Epithelial cell of esophagus (primary cell): ENCODE measurements at regions not wholly inside any gene's neighbourhood (a gene's known extent, or its start where the extent isn't known, plus 50 kb on each side); places are given as distances from the start of the nearest gene placed in this dataset.

ENCODE experiments used
- DNase-seq: peaks from one replicate; pipeline ENCODE4 v3.0.0; 2010; ENCODE audit warnings: low read depth
- H3K4me3 ChIP-seq: 2 replicates; pipeline ENCODE4 v1.5.1; 2011; ENCODE audit warnings: mild to moderate bottlenecking, low read length, control low read depth
- TF ChIP-seq, protein P1 (sequence below): IDR thresholded peaks from 2 replicates; pipeline ENCODE4 v1.5.1; 2011; ENCODE audit warnings: low read depth, mild to moderate bottlenecking, low read length, control low read depth, inconsistent platforms; ENCODE audit not compliant: insufficient read depth; ENCODE audit errors: missing control alignments

DNA sequence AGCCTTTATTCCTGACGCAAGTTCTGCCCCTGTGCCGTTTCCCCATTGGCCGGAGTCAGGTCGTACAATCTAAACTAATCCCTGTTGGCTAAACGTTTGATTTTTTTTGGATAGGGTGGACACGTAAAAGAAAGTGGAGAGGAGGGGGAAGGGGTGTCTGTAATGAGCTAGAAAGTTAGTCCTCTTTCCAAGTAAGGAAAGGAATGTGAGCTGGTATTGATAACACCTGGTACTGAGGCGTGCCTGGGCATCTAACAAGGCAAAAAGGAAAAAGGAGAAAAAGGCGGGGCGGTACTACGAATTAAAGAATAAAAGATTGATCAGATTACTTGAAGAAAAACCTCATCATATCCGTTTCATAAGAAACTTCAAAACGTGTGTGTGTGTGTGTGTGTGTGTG is 665.2 kb downstream of the ANXA1 start:
- TF ChIP-seq, protein P1, sequence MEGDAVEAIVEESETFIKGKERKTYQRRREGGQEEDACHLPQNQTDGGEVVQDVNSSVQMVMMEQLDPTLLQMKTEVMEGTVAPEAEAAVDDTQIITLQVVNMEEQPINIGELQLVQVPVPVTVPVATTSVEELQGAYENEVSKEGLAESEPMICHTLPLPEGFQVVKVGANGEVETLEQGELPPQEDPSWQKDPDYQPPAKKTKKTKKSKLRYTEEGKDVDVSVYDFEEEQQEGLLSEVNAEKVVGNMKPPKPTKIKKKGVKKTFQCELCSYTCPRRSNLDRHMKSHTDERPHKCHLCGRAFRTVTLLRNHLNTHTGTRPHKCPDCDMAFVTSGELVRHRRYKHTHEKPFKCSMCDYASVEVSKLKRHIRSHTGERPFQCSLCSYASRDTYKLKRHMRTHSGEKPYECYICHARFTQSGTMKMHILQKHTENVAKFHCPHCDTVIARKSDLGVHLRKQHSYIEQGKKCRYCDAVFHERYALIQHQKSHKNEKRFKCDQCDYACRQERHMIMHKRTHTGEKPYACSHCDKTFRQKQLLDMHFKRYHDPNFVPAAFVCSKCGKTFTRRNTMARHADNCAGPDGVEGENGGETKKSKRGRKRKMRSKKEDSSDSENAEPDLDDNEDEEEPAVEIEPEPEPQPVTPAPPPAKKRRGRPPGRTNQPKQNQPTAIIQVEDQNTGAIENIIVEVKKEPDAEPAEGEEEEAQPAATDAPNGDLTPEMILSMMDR, result no peak
- peak; percentile 39 for DNase-seq
- H3K4me3 ChIP-seq, result no peak overlapping the region

DNA sequence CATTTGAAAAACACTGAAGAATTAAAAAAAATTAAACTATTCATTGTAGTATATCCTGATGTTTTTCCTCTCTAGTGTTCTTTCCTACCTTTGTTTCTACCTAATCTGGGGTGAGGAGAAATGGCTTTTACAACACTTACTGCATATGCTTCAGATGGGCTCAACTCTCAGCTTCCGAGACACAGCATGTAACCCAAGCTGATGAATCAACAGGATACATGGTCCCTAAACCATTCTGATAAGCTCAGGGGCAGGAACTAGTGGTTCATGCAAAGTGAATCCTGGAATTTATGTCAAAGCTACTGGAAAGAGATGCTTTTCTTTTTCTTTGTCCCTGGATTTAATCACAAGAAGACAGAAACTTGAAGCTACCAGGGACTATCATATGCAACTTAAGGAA is 672.5 kb upstream of the RORB start:
- DNase-seq, result no peak
- TF ChIP-seq, protein P1, result no peak
- no peak overlapping the region for H3K4me3 ChIP-seq

DNA sequence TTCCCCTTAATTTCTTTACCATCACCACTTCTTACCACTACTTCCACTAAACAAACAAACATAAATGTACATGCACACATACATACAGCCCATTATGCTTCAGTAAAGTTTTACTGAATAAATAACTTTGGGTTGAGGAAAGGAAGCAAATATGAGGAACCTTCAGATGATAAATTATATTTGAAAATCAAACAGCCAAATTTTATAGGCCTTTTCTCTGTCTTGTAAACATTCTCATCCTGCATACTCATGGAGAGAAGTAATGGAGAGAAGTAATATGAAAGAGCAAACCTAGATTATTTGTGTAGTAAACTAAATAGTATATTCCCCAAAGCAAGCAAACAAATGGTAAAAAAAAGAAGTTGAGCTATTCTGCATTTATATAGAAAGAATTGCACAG is 658.3 kb upstream of the RORB start:
- TF ChIP-seq, protein P1, result no peak
- no peak overlapping the region for H3K4me3 ChIP-seq
- DNase-seq, result no peak

DNA sequence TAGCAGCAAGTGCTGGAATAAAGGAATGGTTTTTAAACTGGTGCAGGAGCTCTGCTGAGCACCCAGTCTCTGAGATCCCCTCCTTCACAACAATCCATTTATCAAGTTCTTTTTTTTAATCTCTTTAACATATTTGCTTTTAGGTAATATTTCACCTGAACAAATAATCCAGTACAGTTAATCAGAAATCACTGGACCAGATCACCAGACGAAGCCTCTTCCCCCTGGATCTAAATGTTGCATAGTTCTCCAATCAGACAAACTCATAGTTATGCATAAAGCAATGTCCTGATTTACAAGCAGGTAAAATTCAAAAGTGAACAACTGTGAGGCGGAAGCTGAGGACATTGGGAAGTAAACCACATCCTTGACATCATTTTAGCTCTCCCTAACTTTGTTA is 657.7 kb upstream of the RORB start:
- no peak overlapping the region for H3K4me3 ChIP-seq
- TF ChIP-seq, protein P1, result no peak
- DNase-seq, result no peak

DNA sequence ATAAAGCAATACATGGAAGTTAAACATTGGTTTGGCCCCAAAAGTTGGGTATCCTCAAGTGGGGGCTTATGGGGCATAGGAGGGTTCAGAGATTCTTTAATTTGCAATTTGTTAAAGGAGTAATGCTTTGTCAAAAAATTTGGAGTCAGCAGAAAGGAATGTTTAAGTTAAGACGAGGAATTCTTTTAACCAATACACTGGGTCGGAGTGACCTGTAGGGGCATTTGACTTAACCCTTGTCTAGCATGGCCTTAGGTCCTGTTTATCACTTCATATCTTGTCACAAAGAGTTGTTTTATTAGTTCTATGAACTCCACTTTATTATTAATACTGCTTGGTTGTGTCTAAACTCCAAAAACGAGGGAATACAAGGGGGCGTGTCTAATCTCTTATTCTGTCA is 656.1 kb upstream of the RORB start:
- no peak for DNase-seq
- TF ChIP-seq, protein P1, result no peak
- H3K4me3 ChIP-seq, result no peak overlapping the region

DNA sequence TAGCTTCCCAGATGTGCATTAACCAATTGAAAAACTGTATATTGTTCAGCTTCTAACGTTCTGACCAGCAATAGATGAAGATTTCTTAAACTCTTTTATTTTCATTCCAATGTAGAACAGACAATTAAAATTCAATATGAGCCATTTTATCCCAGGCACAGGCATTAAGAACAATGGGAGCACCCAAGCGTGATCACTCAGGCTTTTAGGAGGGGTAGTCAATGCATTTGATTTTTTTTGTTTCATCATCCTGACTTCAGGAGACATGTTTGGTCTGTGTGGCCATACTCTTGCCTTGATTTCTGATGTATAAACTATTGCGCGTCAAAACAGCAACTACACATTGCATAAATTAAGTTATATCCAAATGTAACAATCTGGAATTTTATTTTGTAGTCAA is 653.0 kb upstream of the RORB start:
- DNase-seq, result no peak
- TF ChIP-seq, protein P1, result no peak
- H3K4me3 ChIP-seq, result no peak overlapping the region

DNA sequence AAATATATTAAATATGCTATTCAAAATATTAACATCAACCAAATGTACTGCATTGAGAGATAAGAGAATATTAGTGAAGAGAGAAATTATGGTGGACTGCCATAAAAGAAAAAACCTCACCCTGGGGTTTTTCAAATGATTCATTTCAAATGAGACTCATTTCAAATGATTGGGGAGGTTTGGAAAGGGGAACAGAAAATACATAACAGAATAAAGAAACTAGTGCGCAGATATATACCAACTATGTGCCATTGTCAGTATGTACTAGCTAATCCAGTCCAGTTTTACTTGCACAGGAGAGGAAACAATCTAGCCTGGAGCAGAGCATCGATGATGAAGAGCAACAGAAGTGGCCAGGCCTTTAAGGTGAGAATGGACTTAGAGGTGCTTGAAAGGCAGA is 651.6 kb upstream of the RORB start:
- H3K4me3 ChIP-seq, result no peak overlapping the region
- no peak for DNase-seq
- TF ChIP-seq, protein P1, result no peak
